K562 (cell line): ENCODE measurements at regions not wholly inside any gene's neighbourhood (a gene's known extent, or its start where the extent isn't known, plus 50 kb on each side); places are given as distances from the start of the nearest gene placed in this dataset.

ENCODE experiments used
- HINFP ChIP-seq: fragments of 450-650 bp; conservative IDR thresholded peaks from 2 replicates; pipeline ENCODE4 v1.6.1; 2016; ENCODE audit warnings: missing genetic modification characterization, low read depth, mild to moderate bottlenecking, control low read depth, missing compliant biosample characterization
- TEAD4 ChIP-seq, 2 experiments: sonication (generic) in 1 of 2; formaldehyde crosslinking in 1 of 2; IDR thresholded peaks; 2 replicates each; pipeline versions ENCODE4 v1.6.1 to v1.8.0; 2012 to 2022; ENCODE audit warnings: borderline replicate concordance in 1 of 2, inconsistent platforms in 1 of 2, low read length in 1 of 2, mild to moderate bottlenecking in 1 of 2, missing genetic modification reagents in 1 of 2
- ZNF436 ChIP-seq: fragments of 250-450, 450-650 bp; sonication (Bioruptor Pico); formaldehyde crosslinking; IDR thresholded peaks from 2 replicates; pipeline ENCODE4 v1.7.0; 2020; ENCODE audit warnings: mild to moderate bottlenecking

DNA sequence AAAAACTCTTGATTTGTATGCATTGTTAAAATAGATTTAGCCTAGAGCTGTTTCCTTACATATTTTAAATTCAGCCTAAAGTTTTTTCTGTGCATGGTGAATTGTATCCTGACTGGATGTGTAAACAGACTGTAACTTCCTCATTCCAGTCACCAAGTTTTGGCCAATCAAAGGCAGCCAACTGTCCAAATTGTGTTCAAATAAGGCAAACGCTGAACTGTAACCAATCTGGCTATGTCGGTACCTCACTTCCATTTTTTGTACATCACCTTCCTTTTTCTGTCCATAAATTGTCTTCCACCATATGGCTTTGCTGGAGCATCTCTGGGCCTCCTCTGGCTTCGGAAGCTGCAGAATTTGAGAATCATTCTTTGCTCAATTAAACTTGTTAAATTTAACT, 1921.9 kb upstream of the SEL1L start:
- no peak for TF ChIP-seq TEAD4 (IDR thresholded peaks at IDR 0.05; ENCODE audit: low read length)
- TF ChIP-seq TEAD4 (CRISPR knock-in tag; IDR thresholded peaks at IDR 0.05; ENCODE audit: borderline replicate concordance), result no peak
- TF ChIP-seq ZNF436, result no peak
- no peak for TF ChIP-seq HINFP (tag)
